ELR (cell line): ENCODE measurements at regions not wholly inside any gene's neighbourhood (a gene's known extent, or its start where the extent isn't known, plus 50 kb on each side); places are given as distances from the start of the nearest gene placed in this dataset.

Experiments
- DNase-seq: peaks from one replicate; pipeline ENCODE4 v3.0.0-alpha.2; 2015; ENCODE audit warnings: low read depth

DNA sequence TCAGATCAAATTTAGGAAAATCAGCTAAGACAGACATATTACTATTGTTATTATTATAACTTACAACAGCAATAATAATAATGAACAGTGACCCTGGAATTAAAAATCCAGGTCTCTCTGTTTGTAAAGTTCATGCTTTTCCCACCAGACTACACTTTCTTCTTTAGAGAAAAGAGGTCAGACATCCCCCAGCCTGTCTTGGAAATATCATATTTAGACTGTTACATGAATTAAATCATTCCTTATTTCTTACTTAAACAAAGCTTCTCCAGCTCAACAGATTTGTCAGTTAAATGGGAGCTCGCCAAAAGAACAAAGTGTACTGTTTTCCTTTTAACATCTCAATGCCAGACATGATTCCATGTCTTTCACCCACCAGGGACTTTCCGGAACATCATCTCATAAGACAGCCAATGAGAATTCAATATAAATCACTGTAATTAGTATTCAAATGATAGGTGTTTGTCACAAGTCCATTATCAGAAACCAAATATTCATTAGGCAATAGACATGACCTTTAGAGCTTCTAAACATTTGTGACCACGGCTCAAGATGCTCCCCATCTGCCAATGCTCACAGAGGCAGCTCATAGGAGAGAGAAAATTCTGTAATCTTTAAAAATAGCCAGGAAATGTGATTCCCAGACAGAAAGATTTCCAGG, 351.9 kb downstream of the ENC1 start:
- DNase-seq = no peak

DNA sequence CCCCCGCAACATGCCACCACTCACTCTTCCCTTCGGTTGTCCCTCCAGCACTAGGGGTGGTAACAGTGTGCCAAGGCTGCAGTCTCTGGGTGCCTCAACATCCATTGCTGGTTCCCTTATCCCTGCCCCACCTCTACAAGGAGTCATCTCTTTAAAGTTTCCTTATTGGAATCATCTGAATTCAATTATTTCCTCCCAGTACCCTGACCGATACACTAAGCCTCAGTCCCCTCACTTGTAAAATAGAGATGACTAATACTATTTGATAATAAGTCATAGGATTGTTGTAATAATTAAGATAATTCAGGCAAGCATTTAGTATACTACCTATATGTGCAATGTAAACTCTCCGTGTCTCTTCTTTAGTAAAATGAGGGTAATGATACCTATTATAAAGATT, 352.5 kb downstream of the ENC1 start:
- no peak for DNase-seq

- no peak for DNase-seq
Measured at GRCh38 chr5:74286734-74287695, 353.5 kb downstream of the ENC1 start.

GRCh38 chr5:74285675-74286280, 354.8 kb downstream of the ENC1 start:
- no peak for DNase-seq

DNA sequence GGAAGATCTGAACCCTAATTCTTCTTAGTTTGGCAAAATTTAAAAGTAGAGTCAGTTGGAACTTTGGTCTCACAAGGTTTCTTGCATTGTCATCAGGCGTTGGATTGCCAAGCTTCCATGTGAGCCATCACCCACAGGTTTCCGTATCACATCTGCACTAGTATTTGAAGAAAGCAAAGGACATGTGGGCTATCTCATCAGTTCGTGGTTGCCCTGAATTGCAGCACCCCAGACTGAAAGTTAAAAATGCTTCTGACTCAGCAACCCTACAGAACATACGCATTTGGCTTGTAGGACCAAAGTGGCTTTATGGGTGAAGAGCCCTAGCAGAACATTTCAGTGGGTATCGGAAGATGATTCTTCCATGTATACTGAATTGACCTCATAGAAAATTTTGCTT, 358.0 kb downstream of the ENC1 start:
- no peak for DNase-seq

DNA sequence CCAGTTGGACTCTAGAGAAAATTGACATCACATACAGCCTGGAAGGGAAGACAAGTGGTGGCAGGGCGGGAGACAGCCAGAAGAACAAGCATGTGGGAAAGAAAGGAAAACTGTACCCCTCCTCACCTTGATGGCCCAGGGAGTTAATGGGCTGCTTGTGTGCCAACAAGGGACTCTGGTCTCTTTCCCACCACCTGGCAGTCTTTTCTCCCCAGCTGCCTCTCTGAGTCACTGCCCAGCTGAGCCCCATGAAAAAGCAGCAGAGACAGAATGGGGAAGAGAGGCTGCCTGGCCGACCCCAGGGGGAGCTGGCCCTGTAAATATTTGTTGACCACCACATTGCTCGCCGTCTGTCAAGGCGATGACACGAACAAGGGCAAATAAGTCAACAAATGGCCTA, 359.4 kb downstream of the ENC1 start:
- DNase-seq = no peak

- DNase-seq = no peak
Measured at GRCh38 chr5:74280306-74280705, 360.2 kb downstream of the ENC1 start.

DNA sequence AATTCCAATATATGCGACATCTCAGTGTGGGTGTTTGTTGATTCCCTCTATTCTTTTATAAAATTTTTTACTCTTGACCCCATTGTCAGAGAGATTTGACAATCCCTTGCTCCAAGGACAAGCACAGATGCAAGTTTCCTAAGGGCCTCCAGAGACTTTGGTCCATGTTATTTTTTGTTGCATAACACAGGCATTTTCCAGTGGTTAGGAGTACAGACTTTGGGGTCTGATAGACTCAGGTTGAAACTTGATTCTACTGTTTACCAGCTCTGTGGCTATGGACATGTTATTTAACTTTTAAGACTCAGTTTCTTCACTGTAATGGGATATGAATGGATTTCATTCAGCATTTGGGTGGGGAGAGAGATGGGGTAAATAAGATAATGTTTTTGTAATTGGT, 361.3 kb downstream of the ENC1 start:
- no peak for DNase-seq

DNA sequence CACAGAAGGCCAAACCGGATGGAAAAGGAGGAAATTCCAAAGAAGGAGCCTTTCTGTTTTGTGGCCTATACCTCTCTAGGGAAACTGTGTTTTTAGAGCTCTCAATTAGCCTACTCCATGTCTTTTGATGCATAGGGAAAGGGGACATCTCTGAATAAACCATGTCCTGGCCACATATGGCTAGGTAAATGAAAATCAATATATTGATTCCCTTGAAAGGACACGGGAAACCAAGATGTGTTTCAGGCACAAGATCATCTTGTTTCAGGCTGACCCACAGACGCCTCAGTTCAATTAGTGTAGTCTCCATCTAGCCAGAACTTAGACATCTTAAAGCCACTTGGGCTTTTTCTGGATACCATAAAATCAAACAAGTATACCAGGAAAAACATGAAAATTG, 363.1 kb downstream of the ENC1 start:
- DNase-seq = no peak

DNA sequence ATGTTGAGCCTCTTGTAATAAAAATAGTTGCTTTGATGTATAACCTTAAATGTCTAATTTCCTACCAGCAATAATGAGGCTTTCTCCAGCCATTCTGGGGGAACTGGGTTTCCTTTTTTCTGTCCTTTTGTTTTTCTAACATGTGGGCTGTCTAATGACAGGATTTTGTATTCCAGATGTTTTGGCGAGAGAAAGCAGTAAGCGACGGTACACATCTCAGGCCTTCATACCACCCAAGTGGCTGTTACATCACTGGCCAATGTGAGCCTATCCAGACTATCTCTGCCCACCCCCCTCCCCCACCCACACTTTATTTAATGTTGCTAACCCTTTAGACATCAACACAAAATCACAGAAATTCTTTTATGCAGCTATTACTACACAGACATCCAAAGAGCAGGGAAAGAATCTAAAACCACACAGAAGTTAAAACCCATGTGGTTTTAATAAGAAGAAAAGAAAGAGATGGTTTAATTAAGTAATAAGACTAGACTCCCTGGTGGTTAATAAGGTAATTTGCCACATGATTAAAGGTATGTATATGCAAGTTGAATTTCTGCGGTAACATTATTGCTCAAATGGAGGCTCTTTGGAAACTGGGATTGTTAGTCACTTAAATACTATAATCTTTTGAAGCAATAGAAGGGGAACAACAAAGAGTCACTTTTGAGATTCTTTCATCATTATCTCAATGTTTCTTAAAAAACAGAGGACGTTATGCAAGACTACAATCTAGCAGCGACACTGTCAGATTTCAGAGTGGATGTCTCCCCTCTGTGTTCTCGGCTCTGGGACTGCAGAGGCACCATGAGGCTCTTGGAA, 365.1 kb downstream of the ENC1 start:
- peak; percentile 16 for DNase-seq

- no peak for DNase-seq
Measured at GRCh38 chr5:74274326-74274725, 366.2 kb downstream of the ENC1 start.

DNA sequence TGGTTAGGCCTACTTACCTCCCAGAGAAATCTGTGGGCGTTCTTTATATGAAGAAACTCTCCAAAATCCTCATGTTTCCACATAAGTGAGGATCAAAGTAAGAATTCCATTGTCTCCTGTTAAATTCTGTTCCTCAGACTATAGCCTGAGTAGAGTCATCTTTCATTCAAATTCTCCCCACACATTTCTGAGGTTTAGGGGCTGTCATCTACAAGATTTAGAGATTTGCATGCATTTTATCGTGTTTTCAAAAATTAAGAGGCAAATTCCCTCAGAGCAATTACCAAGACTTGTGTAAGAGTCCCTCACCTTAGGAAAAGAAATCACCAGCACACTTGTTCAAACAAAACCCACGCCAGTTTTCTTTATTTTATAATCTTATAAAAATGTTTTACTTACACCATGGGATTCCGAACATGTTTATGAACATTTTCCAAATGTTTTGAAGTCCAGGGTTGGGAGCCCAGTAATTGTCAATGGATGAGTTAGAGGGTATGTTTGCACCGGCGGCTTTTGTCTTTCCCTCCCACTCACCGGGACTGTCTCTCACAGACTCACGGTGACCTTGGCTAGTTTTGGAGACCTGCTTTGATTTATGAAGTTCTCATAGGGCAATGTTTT, 367.6 kb downstream of the ENC1 start:
- no peak for DNase-seq

DNA sequence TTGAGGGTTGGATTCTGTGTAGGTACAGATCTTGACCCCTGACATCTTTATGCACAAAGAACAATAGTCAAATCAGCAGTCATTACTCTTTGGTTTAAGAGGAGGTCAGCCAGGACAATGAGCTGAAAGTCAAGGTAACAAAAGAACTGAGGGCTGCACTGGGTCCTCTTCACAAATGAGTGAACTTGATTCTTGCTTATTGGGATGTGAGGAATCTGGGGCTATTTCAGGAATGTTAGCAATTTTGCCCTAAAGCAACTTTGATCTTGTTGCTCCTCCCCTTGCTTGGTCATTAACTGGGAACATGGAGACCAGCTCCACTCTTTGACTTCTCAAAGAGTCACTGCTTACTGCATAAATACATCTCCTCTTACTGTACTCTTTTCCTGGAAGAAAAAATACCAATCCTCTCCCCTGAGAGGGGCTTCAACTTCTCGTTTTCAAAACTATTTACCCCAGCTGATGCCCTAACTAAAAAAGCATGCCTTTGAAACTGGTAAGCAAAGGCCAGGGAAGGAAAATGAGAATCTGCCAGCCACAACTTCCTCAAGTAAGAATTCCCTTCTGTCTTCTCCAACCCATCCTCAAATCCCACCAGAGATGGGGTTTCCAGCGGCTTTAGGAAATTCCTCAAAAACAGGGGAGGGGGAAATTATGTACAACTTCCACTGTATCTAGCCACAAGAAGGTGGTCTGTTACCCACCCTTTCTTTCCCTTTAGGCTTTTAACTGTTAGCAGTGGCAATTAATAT, 368.3 kb downstream of the ENC1 start:
- peak; percentile 90 for DNase-seq

GRCh38 chr5:74268297-74268696, 372.2 kb downstream of the ENC1 start:
- no peak for DNase-seq

DNA sequence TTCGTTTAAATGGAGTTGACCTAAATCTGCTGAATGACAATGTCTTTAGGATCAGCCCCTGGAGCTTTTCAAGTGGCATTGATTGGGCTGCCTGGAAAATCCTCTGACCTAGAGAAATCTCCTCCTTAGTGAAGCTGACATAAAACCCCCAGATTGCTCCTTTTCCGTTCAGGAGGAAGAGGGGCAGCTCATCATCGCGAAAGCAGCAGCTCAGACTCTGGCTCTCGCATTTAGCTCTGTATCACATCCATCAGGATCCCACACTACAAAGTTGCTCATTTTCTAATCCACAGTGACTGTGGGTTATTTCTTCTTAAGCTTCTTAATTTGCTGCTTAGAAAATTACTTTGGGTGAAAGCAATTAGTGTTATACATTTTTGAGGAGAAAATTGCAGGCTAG, 373.7 kb downstream of the ENC1 start:
- no peak for DNase-seq

- DNase-seq = no peak
Measured at GRCh38 chr5:74266132-74266531, 374.4 kb downstream of the ENC1 start.

GRCh38 chr5:74262544-74263207, 377.9 kb downstream of the ENC1 start:
- no peak for DNase-seq

GRCh38 chr5:74261866-74262265, 378.7 kb downstream of the ENC1 start:
- DNase-seq = no peak

DNA sequence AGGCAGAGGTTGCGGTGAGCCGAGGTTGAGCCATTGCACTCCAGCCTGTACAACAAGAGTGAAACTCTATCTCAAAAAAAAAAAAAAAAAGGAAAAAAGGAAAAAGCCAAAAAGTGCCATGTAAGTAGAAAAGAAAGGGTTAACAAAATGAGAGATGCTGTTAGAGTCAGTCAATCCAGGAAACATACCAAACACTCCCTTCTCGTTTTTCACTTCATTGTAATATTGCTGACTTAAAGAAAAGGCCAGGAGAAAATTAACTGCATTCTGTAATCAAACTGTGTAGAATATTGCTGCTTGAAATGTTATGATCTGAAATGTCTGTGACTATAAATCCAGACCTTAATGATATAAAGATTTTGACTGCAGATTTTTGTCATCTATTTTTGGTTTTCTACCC, 379.1 kb downstream of the ENC1 start:
- DNase-seq = no peak

- no peak for DNase-seq
Measured at GRCh38 chr5:74259572-74259971, 381.0 kb downstream of the ENC1 start.

- no peak for DNase-seq
Measured at GRCh38 chr5:74258314-74258665, 382.2 kb downstream of the ENC1 start.
